GM23248 (cell line): ENCODE measurements at regions not wholly inside any gene's neighbourhood (a gene's known extent, or its start where the extent isn't known, plus 50 kb on each side); places are given as distances from the start of the nearest gene placed in this dataset.
"Not testable (repeated sequence)": the region's sequence is repeated elsewhere in the genome, so short reads cannot be mapped to it uniquely, and the experiment has no call there.

Source experiments
- DNase-seq: peaks from one replicate; pipeline ENCODE4 v3.0.0-alpha.2; 2015
- H2AFZ ChIP-seq: fragments of 200-600 bp; sonication (generic); 2 replicates; pipeline ENCODE4 v1.6.1; 2016; ENCODE audit warnings: antibody characterized with exemption
- H3F3A ChIP-seq: fragments of 200-600 bp; sonication (generic); 2 replicates; pipeline ENCODE4 v1.6.1; 2016; ENCODE audit warnings: mild to moderate bottlenecking, antibody characterized with exemption, mixed run types; ENCODE audit not compliant: insufficient read depth
- H3K27ac ChIP-seq: fragments of 200-600 bp; sonication (generic); 2 replicates; pipeline ENCODE4 v1.5.1; 2016; ENCODE audit warnings: mild to moderate bottlenecking
- H3K27me3 ChIP-seq: fragments of 200-600 bp; sonication (generic); replicated peaks from 2 replicates; pipeline ENCODE4 v1.6.1; 2016; ENCODE audit warnings: mild to moderate bottlenecking; ENCODE audit not compliant: insufficient read depth
- H3K36me3 ChIP-seq: fragments of 200-600 bp; sonication (generic); 2 replicates; pipeline ENCODE4 v1.6.1; 2016; ENCODE audit warnings: low read depth, mild to moderate bottlenecking
- H3K4me1 ChIP-seq: fragments of 200-600 bp; sonication (generic); 2 replicates; pipeline ENCODE4 v1.6.1; 2016; ENCODE audit warnings: mild to moderate bottlenecking; ENCODE audit not compliant: insufficient read depth
- H3K4me2 ChIP-seq: fragments of 200-600 bp; sonication (generic); one replicate; pipeline ENCODE4 v1.6.1; 2016; ENCODE audit warnings: mild to moderate bottlenecking; ENCODE audit not compliant: unreplicated experiment
- H3K4me3 ChIP-seq: fragments of 200-600 bp; sonication (generic); 2 replicates; pipeline ENCODE4 v1.5.1; 2016; ENCODE audit warnings: mild to moderate bottlenecking
- H3K79me2 ChIP-seq: fragments of 200-600 bp; sonication (generic); 2 replicates; pipeline ENCODE4 v1.6.1; 2016; ENCODE audit warnings: mild to moderate bottlenecking; ENCODE audit not compliant: insufficient read depth
- H3K9ac ChIP-seq: fragments of 200-600 bp; sonication (generic); 2 replicates; pipeline ENCODE4 v1.6.1; 2016; ENCODE audit warnings: mild to moderate bottlenecking
- H3K9me2 ChIP-seq: fragments of 200-600 bp; sonication (generic); 2 replicates; pipeline ENCODE4 v1.6.1; 2016; ENCODE audit warnings: mixed run types, mild to moderate bottlenecking, moderate library complexity; ENCODE audit not compliant: insufficient read depth
- H3K9me3 ChIP-seq: fragments of 200-600 bp; sonication (generic); one replicate; pipeline ENCODE4 v1.6.1; 2017; ENCODE audit warnings: low read depth
- H4K20me1 ChIP-seq: fragments of 200-600 bp; sonication (generic); 2 replicates; pipeline ENCODE4 v1.6.0; 2016; ENCODE audit not compliant: insufficient read depth
- EZH2 ChIP-seq: fragments of 200-600 bp; sonication (generic); IDR thresholded peaks from 2 replicates; pipeline ENCODE4 v1.6.1; 2018; ENCODE audit warnings: antibody characterized with exemption, mild to moderate bottlenecking; ENCODE audit not compliant: insufficient read depth, poor library complexity, severe bottlenecking
- EZH2phosphoT487 ChIP-seq: fragments of 200-600 bp; sonication (generic); IDR thresholded peaks from 2 replicates; pipeline ENCODE4 v1.6.1; 2018; ENCODE audit warnings: antibody characterized with exemption, moderate library complexity, mild to moderate bottlenecking, low read depth; ENCODE audit not compliant: insufficient read depth
- WGBS, 2 experiments: methylation state at CpG; one replicate each; pipeline ENCODE4 v1.1.6; 2015 to 2017; ENCODE audit warnings: low lambda C conversion rate in 2 of 2, low coverage in 1 of 2; ENCODE audit errors: missing lambda C conversion rate in 2 of 2; 5-methylcytosine and 5-hydroxymethylcytosine counted together
- in situ Hi-C: fragments of 300-500 bp; cut with MboI; formaldehyde crosslinking; loops from 2 replicates; pipeline ENCODE4 v1.15.0; 2020

- no peak for TF ChIP-seq EZH2phosphoT487
- no peak for TF ChIP-seq EZH2
- Histone ChIP-seq H3K79me2 (no peaks in the 10 kb centered on the region), H3F3A (no peaks in the 10 kb centered on the region), H3K4me2 (no peak overlapping the region), H3K9ac (no peak overlapping the region), H3K4me3 (no peak overlapping the region), H3K27me3 (no peaks in the 10 kb centered on the region), H3K4me1 (no peaks in the 10 kb centered on the region), H2AFZ (no peak overlapping the region), H3K9me2 (no peaks in the 10 kb centered on the region), H3K27ac (no peak overlapping the region), H3K36me3 (no peaks in the 10 kb centered on the region), H4K20me1 (no peaks in the 10 kb centered on the region), H3K9me3 (no peaks in the 10 kb centered on the region)
- WGBS, 2 experiments: 47 to 58% methylated on average over 1 of the region's 1 CpG
- DNase-seq: no peak
- in situ Hi-C loops: no loop called here
These were observed 83.6 kb upstream of the PMCH start for GRCh38 chr12:102281231-102281630.

- H2AFZ ChIP-seq, H3K27ac ChIP-seq, H4K20me1 ChIP-seq, H3F3A ChIP-seq, H3K4me1 ChIP-seq, H3K27me3 ChIP-seq, H3K79me2 ChIP-seq, H3K9me2 ChIP-seq, H3K9me3 ChIP-seq, in situ Hi-C loops, H3K4me3 ChIP-seq, H3K9ac ChIP-seq, H3K4me2 ChIP-seq, H3K36me3 ChIP-seq, DNase-seq: not testable (repeated sequence)
- WGBS, 2 experiments: 43 to 50% methylated on average over 2 of the region's 2 CpGs
These were observed 58.1 kb upstream of the PMCH start for GRCh38 chr12:102255687-102256086.

- H3K79me2 ChIP-seq, H2AFZ ChIP-seq, H3K27me3 ChIP-seq, H3K4me2 ChIP-seq, H3K36me3 ChIP-seq, DNase-seq, H3K4me3 ChIP-seq, H3K9me3 ChIP-seq, H3K27ac ChIP-seq, H3K4me1 ChIP-seq, in situ Hi-C loops, H3F3A ChIP-seq, H3K9me2 ChIP-seq, H3K9ac ChIP-seq, H4K20me1 ChIP-seq: not testable (repeated sequence)
- WGBS, 2 experiments: 80 to 84% methylated on average over 10 to 11 of the region's 11 CpGs
These were observed 53.4 kb upstream of the PMCH start for GRCh38 chr12:102251005-102251404.

- Histone ChIP-seq H3K36me3 (no peaks in the 10 kb centered on the region), H3K9me3 (no peaks in the 10 kb centered on the region), H3K4me3 (no peak overlapping the region), H3K27me3 (no peaks in the 10 kb centered on the region), H4K20me1 (no peaks in the 10 kb centered on the region), H3K9ac (no peak overlapping the region), H3K9me2 (no peaks in the 10 kb centered on the region), H2AFZ (no peak overlapping the region), H3K4me1 (no peaks in the 10 kb centered on the region), H3K79me2 (no peaks in the 10 kb centered on the region), H3K27ac (no peak overlapping the region), H3F3A (no peaks in the 10 kb centered on the region), H3K4me2 (no peak overlapping the region)
- peak; percentile 1 for DNase-seq
- 3 to 5% methylated on average over 2 of the region's 2 CpGs for WGBS, 2 experiments
- in situ Hi-C loops: no loop called here
- TF ChIP-seq EZH2phosphoT487 (no peak), EZH2 (no peak)
These were observed 51.6 kb upstream of the PMCH start for GRCh38 chr12:102249079-102249841.
